Heart left ventricle (tissue), 16 donors: ENCODE measurements at regions not wholly inside any gene's neighbourhood (a gene's known extent, or its start where the extent isn't known, plus 50 kb on each side); places are given as distances from the start of the nearest gene placed in this dataset.
A peak's percentile ranks its signal among the peaks of the same experiment; 100 is the strongest.

Experiments used
- ATAC-seq, 4 donors: fragments of 200-7000 bp; cut with Tn5 transposase; one replicate each; pipeline ENCODE4 v1.9.1; 2020 to 2022; ENCODE audit warnings: moderate library complexity in 4 of 4, mild to moderate bottlenecking in 3 of 4, moderate number of reproducible peaks in 1 of 4
- DNase-seq, 5 donors: peaks; one replicate each; pipeline ENCODE4 v3.0.0-alpha.2; 2020
- H3K27ac ChIP-seq, 12 donors: fragments of 200-600 bp; sonication (generic) in 4 of 12; one replicate each; pipeline versions ENCODE4 v1.5.0 to v1.8.0; 2016 to 2022; ENCODE audit warnings: mild to moderate bottlenecking in 2 of 12
- H3K27me3 ChIP-seq, 9 donors: fragments of 200-600 bp; sonication (generic) in 2 of 9; one replicate each; pipeline versions ENCODE4 v1.5.1 to v1.8.0; 2016 to 2022; ENCODE audit warnings: mild to moderate bottlenecking in 3 of 9
- H3K36me3 ChIP-seq, 9 donors: fragments of 200-600 bp; sonication (generic) in 2 of 9; one replicate each; pipeline versions ENCODE4 v1.5.0 to v1.8.0; 2018 to 2022; ENCODE audit warnings: mild to moderate bottlenecking in 2 of 9
- H3K4me1 ChIP-seq, 12 donors: fragments of 200-600 bp; sonication (generic) in 4 of 12; one replicate each; pipeline versions ENCODE4 v1.5.0 to v1.8.0; 2016 to 2022; ENCODE audit warnings: mild to moderate bottlenecking in 3 of 12
- H3K4me3 ChIP-seq, 12 donors: fragments of 200-600 bp; sonication (generic) in 4 of 12; one replicate each; pipeline versions ENCODE4 v1.5.0 to v1.8.0; 2017 to 2022; ENCODE audit warnings: mild to moderate bottlenecking in 9 of 12, moderate library complexity in 4 of 12
- H3K9me3 ChIP-seq, 12 donors: fragments of 200-600 bp; sonication (generic) in 4 of 12; one replicate each; pipeline versions ENCODE4 v1.5.0 to v1.8.0; 2016 to 2022; ENCODE audit warnings: mild to moderate bottlenecking in 1 of 12
- CTCF ChIP-seq, 12 donors: fragments of 200-600 bp; sonication (generic) in 4 of 12; IDR thresholded peaks; one replicate each; pipeline versions ENCODE4 v1.5.0 to v1.8.0; 2018 to 2022; ENCODE audit warnings: antibody characterized with exemption in 12 of 12, mild to moderate bottlenecking in 5 of 12
- POLR2A ChIP-seq, 2 donors: fragments of 450-650 bp; IDR thresholded peaks; one replicate each; pipeline ENCODE4 v1.6.1; 2017; ENCODE audit warnings: antibody characterized with exemption in 2 of 2, mild to moderate bottlenecking in 2 of 2, moderate library complexity in 2 of 2
- WGBS, 4 donors: extraction: QIAGEN DNeasy Blood & Tissue Kit in 2 of 4; methylation state at CpG; one replicate each; pipeline versions ENCODE4 v1.1.5 to v1.1.7; 2013 to 2018; 5-methylcytosine and 5-hydroxymethylcytosine counted together
- intact Hi-C, 10 donors: fragments of 100-400 bp; cut with DNase I; formaldehyde crosslinking; loops; one replicate each; pipeline versions ENCODE4 v1.11.1 to v1.14.2; 2022
- donor health status: ischemic (EF 13 %, LVEDD 7.1; RV severe dilation, severe dysfunction).
- donor health status: healthy with polysubstance abuse.
- donor health status: DM: no; HTN: yes; CAD: no.
- donor health status: DM: no; HTN: no; CAD: no.
- donor health status: ischemic (EF 25% LVEDD 6.9; RV normal size, moderate dysfunction).
- donor health status: ischemic (EF 25% LVEDD 5.7; RV mildly dilated, moderate dysfunction).
- donor health status: healthy.
- donor health status: DM: yes; HTN: yes; CAD: no.
- donor health status: ischemic (EF 35%, LVEDD 5.7; RV mildly dilated, moderate dysfunction).
- donor health status: nonischemic (EF 11% LVEDD 7.7; RV severe dilation, severe dysfunction).
- donor health status: DM: yes; HTN: yes; CAD: no.
- donor health status: PGD.
- donor health status: ischemic (EF 29% LVEDD 5.4; RV normal size, mild dysfunction).
- donor health status: nonischemic (EF 23%, LVEDD 6.1; RV moderate dilation, normal function).

- intact Hi-C loops, result no loop called here
- Histone ChIP-seq H3K36me3 (no peaks in the 10 kb centered on the region), H3K27me3 (peaks cover 0 to 19% (median 0%) of the 10 kb centered on the region in 9 donors), H3K9me3 (no peaks in the 10 kb centered on the region), H3K27ac (no peak overlapping the region), H3K4me3 (no peak overlapping the region), H3K4me1 (peaks cover 0 to 6% (median 0%) of the 10 kb centered on the region in 12 donors)
- TF ChIP-seq CTCF (IDR thresholded peaks at IDR 0.05), result no peak
- no peak for TF ChIP-seq POLR2A (IDR thresholded peaks at IDR 0.05)
- ATAC-seq (peak in 1 of 4 donors; percentile 16), DNase-seq (no peak)
- WGBS, 4 donors, result 71 to 75% (median 73%) methylated on average over 10 of the region's 10 CpGs
These were observed 269.4 kb downstream of the PTPRU start for GRCh38 chr1:29505532-29506220.

GRCh38 chr1:29504709-29505410 lies 268.5 kb downstream of the PTPRU start:
- no peak for DNase-seq
- Histone ChIP-seq H3K9me3 (no peaks in the 10 kb centered on the region), H3K4me1 (peaks cover 0 to 6% (median 0%) of the 10 kb centered on the region in 12 donors), H3K27ac (no peak overlapping the region), H3K4me3 (no peak overlapping the region), H3K27me3 (peaks cover 0 to 16% (median 5%) of the 10 kb centered on the region in 9 donors), H3K36me3 (no peaks in the 10 kb centered on the region)
- 84 to 88% (median 85%) methylated on average over 7 to 8 of the region's 8 CpGs for WGBS, 4 donors
- no peak for ATAC-seq
- intact Hi-C loops, result no loop called here
- TF ChIP-seq CTCF (IDR thresholded peaks at IDR 0.05), result no peak
- no peak for TF ChIP-seq POLR2A (IDR thresholded peaks at IDR 0.05)

GRCh38 chr1:29504196-29504595 lies 267.9 kb downstream of the PTPRU start:
- 34 to 47% (median 35%) methylated on average over 4 of the region's 4 CpGs for WGBS, 4 donors
- TF ChIP-seq CTCF (IDR thresholded peaks at IDR 0.05) (no peak), POLR2A (IDR thresholded peaks at IDR 0.05) (no peak)
- no peak for ATAC-seq
- no peak for DNase-seq
- intact Hi-C loops, result no loop called here
- H3K4me3 ChIP-seq, result no peak overlapping the region
- H3K27me3 ChIP-seq, result peaks cover 0 to 18% (median 6%) of the 10 kb centered on the region in 9 donors
- peaks cover 0 to 6% (median 0%) of the 10 kb centered on the region in 12 donors for H3K4me1 ChIP-seq
- no peak overlapping the region for H3K27ac ChIP-seq
- H3K36me3 ChIP-seq, result no peaks in the 10 kb centered on the region
- no peaks in the 10 kb centered on the region for H3K9me3 ChIP-seq
